NCI-H2107 treated with DMSO at 0.1 percent for 48 hours (cell line): ENCODE measurements at regions not wholly inside any gene's neighbourhood (a gene's known extent, or its start where the extent isn't known, plus 50 kb on each side); places are given as distances from the start of the nearest gene placed in this dataset.

Experiments used
- DNase-seq: peaks from one replicate; lab custom pipeline; 2025; ENCODE audit not compliant: unreplicated experiment; lab: John Stamatoyannopoulos, UW

DNA sequence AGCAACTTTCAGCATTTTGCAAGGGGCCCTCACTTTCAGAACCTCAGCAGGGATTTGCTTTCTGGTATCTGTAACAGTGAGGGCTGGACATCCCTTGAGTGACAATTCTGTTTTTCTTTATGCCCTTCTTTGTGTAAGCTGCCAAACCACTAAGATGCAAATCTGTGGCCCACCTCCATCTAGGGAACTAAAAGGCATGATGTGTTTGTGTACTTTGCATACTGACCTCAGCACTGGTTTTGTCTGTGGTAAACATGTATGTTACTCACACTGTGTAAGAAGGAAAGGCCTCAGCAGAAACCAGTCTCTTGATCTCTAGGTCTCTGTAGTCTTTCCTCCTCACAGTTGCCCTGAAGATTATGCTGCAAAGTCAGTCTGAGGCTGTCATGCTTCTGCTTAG is 396.6 kb upstream of the DYNLRB2 start:
- DNase-seq, result no peak

DNA sequence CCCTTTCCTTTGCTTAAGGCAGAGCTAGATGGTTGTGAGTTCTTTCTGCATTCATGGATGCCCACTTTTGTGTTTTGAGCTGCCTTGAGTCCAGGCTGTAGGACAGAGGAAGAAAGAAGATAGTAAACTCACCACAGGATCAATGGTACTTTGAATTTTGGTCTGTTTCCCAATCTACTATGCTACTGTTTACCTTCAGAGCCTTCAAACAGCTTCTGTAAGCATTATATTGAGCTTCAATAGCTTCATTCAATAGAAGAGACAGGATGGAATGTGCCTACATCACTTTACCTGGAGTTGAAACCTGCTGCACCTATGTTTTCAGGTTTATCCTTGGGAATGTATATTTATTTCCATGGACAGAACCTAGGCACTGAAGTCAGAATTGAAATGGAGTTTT is 397.9 kb upstream of the DYNLRB2 start:
- no peak for DNase-seq

DNA sequence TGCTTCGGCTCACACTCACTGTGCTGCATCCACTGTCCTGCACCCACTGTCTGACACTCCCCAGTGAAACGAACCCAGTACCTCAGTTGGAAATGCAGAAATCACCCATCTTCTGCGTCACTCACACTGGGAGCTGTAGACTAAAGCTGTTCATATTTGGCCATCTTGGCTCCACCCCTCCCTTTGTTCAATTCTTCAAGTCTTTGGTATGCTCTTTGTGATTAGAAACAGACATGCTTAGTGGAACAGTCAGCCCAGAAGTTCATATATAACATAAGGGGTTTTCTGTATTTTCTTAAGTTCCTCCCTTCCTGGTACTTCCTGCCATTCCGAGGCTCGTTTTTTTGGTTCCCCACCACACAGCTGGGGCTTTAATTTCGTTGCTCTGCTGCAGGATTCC is 398.5 kb upstream of the DYNLRB2 start:
- DNase-seq, result no peak

DNA sequence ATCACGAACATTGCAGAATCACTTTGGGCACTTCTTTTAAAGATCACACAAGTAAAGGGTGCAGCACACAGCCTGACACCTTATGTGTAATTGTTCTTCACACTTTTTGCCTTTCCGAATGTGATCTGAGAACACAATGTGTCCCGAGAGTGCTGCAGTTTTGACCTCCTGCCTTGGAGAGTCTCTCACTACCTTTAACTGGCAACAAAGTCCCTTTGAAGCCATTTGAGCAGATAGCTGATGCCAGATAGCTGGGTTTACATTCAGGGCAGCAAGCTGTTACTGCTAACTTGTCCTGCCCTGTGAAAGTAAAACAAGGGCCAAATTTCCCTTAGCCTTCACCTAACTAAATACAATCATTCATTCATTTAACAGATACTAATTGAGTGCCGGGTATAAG is 411.0 kb upstream of the DYNLRB2 start:
- no peak for DNase-seq

DNA sequence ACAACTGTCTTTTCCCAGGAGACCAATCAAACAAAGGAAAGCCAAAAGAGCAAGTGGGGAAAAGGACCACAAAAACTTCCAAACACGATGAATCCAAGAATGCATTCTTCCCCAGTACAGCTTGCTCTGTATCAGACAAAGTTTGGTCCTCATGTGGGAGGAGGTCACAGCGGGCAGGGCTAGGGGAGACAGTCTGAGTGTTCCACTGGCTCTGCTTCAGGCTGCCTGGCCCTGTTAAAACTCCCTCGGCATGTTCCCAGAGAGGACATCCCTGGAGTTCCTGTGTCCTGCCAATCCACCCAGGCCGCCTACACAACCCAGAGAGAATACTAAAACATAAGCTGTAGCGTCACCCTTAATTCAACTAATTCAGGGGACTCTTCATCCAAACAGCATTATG is 415.1 kb upstream of the DYNLRB2 start:
- DNase-seq, result no peak

DNA sequence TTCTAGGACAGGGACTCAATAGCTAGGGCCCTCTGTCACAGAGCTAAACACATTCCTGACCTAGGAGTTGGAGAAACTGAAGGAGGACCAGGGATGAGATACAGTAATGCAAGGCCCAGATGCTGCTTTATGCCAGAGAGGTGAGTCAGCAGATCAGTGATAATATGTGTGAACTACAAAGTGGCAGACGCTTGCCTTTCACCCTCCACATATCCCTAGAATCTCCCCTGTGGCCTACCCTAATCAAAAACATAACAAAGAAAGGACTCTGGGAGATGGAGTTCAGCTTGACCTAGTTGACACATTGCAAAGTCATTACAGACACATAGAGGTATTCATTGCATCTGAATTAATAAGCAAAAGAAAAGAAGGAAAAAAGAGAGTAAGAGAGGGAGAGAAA is 417.6 kb upstream of the DYNLRB2 start:
- DNase-seq, result no peak

DNA sequence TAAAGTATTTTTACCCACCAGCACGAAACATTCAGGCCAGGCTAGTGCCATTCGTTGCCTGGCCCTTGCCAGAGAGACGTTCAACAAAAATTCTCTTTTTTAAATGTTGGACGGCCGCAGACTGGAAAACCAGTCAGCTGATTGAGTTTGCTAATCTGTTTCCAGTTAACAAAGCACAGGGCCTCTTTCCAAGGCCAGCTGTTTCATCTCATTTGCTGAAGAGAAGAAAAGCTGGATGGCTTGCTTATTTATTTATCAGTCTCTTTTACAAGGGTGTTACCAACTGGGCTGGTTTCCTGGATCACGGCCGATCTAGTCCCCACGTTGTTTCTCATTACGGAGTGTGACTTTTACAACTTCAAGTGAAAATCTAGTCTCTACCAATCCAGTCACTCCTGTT is 418.7 kb upstream of the DYNLRB2 start:
- no peak for DNase-seq

DNA sequence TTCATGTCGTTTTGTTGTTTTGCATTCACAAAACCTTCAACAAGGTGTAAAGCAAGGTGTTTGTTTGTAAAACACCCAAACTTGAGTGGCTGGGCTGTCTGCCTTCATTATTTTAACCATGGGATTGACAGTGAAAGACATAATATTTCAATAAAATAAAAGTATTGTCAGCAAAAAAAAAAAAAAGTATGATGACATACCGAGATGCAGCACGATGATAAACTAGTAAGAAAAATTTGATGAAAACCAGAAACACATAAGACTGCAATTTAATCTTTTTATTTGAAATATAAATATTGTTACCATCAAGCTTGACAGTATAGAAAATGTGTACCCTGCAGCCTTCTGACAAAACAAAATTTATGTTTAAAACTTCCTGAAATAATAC is 419.3 kb upstream of the DYNLRB2 start:
- no peak for DNase-seq

DNA sequence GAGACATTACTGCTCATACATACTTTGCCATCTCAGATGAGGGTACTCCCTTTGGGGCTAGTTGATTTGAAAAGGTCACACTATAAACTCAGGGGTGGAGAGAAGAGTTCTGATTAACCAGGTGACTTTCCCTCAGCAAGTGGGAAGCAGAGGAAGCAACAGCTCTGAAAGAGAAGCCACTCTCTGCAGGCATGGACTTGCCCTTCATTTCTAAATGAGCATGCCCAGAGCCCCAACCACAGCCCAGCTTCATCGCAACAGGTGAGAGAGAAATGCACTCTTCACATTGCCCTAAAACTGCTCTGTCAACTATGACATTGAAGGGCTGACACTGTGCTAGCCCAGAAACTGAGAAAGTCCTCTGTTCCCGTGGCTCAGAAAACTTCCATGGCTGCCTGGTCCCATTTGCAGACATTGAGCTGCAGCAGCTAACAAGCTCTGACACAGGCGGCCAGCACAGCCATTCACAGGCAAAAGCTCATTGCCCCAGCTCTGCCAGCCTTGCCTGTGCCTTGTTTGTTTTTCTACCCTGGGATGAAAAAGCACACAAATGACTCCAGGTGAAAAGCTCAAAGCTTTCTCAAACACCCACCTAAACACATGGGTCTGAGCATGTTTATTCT is 419.8 kb upstream of the DYNLRB2 start:
- DNase-seq, result no peak

DNA sequence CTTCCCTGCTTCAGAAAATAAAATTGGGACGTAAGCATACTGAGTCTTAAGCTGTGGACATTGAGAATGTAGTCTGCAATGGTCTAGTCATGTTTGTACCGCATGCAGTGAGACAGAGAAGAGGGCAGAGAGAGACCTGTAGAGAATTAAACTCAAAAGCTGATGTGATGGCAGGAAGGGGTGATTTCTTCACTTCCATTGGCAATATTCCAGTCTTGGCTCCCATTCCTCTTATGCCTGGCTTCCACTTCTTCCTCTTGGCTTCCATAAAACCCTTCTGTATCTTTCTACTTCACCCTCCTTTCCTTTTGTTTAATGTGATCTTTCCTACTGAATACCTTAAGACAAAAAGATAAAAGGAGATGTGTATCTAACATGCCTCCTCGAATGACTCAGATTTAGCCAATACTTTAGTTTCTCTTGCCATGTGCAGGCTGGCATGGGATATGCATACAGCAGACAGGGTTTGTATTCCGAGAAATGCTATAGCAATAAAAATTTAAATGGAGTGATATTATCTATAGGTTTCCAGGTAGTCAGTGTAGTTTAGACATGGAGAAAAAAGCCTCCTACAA is 423.1 kb upstream of the DYNLRB2 start:
- DNase-seq, result no peak

DNA sequence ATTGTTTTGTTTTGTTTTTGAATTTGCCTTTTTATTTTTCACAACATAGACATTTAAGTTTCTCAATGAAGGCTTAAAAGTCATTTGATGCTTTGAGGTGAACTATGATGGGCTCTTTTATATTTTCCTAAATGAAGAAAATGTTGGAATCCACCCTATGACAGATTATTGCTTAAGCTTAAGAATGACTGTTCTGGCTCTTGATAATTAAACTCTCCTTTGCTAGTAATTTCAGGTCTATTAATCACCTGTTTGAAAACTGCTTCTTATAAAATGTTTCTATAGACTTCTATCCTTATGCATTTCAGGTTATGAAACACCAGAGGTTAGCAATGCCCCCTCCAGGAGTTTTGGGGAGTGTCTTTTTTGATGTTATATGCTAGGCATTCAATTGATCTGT is 424.1 kb upstream of the DYNLRB2 start:
- no peak for DNase-seq

DNA sequence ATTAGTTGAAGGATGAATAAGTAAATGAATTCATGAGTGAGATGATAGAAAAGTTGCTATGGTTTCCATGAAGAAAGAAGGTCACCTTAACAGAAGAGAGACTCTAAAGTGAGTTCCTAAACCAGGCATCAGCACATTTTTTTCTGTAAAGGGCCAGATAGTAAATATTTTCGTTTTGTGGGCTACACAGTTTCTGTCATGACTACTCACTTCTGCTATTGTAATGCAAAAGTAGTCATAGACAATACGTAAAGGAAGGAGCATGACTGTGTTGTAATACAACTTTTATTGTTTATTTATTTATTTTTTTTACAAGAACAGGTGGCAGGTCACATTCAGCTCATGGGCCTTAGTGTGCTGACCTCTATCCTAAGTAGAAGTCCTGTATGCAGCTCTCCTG is 426.1 kb upstream of the DYNLRB2 start:
- no peak for DNase-seq

DNA sequence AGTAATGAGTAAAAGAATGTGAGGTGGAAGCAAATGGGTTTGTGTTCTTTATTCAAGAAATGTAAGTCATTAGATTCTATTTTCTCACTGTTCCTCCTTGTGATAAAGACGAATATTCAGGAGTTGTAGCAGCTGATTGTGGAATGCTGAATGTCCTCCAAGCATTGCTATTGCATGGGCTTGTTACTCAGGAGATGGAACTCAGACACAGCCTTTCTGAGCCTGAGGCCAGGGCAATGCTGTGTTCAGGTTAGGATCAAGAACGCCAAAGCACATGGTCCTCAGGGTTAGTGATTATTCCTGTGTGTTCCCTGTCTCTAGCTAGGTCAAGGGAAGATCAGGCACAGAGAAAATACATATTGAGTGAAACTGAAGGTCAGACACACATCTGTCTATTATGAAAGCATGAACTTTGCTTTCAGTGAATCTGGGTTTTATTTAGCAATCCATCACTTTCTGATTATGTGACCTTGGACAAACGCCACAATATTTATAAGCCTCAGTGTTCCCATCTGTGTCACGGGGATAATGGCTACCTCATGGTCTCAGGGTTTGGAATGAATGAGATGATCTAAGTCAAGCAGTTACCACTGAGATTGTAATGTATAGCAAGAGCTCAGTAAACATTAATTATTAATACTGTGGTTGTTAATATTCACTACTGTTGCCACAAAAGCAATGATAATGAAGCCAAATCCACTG is 426.8 kb upstream of the DYNLRB2 start:
- no peak for DNase-seq

DNA sequence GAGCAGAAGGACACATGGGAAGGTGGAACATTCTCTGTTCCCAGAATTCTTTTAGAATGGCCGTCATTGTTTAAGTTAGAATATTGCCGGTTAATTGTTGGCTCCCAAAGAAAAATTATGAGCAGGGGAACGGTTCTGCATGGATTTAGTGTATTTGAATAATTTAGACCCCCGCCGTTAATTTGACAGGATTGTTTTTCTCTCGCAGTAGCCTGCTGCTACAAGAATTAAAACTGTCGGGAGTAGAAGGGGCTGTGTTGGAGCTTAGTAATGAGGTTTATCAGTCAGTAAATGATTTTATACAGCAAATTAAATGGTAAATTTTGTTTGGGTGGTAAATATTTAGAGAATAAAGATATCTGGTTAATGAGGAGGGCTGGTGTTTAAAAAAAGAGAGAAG is 431.2 kb upstream of the DYNLRB2 start:
- no peak for DNase-seq

DNA sequence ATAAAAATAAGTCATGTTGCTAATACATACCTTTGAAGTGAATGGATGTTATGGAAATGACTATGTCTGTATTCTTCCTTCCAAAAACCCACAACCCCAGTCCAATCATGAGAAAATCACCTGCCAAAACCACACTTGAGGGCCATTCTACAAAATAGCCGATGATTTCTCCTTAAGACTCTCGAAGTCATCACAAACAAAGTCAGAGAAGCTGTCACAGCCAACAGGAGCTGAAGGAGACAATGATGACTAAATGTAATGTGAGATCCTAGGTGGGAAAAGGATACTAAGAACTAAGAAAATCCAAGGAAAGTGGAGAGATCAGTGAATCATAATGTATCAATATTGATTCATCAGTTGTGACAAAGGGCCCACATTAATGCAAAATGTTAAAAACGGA is 432.9 kb upstream of the DYNLRB2 start:
- DNase-seq, result no peak

DNA sequence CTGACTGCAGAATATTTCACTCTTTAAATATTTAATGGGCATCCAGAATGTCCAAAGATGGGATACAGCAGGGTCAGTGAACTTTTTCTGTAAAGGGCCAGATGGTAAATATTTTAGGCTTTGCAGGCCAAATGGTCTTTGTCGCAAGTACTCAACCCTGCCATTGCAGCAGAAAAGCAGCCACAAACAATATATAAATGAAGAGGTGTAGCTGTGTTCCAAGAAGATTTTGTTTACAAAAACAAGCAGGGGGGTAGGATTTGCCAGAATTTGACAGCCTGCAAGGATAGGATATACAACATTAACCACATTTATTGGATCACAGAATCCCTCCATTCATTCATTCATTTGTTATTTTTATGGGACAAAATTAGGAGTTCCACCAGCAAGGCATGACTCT is 435.0 kb upstream of the DYNLRB2 start:
- no peak for DNase-seq

DNA sequence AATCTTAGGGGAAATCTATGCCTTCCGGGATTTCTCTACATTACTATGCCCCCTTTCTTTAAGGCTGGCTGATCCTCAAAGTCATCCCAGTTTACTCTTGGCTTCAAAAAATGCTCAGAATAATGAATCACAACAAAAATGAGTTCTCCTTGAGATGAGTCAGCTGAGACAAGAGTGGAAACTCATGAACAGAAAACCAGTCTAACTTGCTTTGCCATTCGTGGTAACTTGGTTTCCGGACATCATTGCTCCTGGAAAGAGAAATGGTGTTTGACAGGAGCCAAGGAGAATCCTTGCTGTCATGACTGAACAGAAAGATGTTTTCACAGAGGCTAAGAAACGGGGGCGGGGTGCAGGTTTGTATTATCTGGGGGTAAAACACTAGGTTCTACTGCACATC is 435.6 kb upstream of the DYNLRB2 start:
- DNase-seq, result no peak

DNA sequence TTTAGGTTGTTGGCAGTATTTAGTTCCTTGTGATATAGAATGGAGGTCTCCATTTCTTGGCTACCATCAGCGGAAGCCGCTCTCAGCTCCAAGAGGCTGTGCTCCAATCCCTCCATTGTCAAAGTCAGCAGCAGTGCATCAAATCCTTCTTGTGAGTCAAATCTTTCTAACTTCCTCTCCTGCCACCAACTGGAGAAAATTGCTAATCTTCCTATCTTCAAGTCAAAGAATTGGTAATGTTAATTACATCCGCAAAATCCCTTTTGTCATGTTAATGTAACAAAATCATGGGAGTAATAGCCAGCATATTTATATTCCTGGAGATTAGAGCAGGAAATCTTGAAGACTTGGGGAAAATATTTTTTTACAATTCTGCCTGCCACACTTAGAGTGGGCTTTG is 436.4 kb upstream of the DYNLRB2 start:
- DNase-seq, result no peak

DNA sequence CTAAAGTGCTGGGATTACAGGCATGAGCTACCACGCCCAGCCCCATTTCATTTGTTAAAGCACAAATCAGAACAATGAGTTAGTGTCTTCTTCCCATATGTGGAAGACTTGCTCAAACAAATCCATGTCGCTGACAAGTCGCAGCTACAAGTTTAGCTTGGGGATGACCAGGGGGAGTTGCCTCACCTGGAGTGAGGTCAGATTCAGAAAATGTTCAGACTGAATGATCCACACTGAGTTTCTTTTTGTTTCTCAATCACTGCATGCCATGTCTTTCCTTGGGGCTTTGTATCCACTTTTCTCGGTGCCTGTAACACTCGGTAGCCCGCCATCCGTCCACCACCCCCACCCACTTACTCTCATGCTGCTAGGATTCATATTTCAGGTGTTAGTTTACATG is 437.3 kb upstream of the DYNLRB2 start:
- DNase-seq, result no peak

DNA sequence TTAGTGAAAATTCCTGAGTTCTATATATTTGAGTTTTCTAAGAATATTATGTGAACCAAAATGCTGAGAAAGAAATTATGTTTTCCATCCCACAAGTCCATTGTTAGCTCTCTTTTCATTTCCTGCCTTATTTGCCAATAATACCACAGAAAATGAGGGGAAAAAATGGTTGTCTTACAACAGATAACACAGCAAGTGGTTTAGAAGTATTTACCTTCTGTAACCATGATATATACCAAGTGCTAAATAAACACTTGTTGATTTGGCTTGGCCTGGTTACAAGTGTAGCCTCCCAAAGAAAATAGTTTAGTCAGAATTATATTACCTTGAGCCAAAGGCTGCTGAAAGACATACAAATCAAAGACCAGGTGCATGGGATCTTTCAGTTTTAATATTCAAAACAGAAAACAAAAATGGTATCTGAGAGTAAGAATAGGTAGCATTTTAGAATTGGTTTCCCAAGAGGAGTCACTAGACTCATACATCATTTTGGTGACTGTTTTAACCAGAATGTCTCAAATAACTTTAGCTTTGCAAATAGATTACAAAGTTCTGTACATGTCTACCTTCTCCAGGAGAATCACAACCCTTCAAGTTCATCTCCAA is 439.8 kb upstream of the DYNLRB2 start:
- DNase-seq, result no peak

DNA sequence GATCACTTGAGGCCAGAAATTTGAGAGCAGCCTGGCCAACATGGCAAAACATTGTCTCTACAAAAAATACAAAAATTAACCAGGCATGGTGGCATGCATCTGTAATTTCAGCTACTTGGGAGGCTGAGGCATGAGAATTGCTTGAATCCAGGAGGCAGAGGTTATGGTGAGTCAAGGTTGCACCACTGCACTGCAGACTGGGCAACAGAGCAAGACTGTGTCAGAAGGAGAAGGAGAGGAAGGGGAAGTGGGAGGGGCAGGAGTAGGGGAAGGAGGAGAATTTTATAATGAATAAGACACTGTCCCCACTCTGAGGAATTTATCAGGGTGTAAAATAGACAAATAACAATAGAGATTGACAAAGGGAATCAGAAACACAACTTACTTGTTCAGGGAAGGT is 440.6 kb upstream of the DYNLRB2 start:
- DNase-seq, result no peak

DNA sequence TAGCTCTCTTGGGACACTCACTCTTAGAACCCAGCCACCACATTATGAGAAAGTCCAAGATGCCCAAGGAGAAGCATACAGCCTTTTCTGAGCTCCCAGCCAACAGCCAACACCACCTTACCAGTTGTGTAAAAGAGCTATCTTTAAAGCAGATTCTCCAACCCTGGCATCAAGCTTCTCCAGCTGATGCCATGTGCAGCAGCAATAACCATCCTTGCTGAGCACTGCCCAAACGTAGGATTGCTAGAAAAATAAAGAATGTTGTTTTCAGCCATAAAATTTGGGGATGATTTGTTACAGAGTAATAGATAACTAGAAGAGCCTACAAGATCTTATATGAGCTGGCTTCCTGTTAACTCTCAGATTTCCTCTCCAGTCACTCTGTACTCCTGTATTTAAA is 443.7 kb upstream of the DYNLRB2 start:
- no peak for DNase-seq
